ENCODE measurements at regions not wholly inside any gene's neighbourhood (a gene's known extent, or its start where the extent isn't known, plus 50 kb on each side); places are given as distances from the start of the nearest gene placed in this dataset.

DNA sequence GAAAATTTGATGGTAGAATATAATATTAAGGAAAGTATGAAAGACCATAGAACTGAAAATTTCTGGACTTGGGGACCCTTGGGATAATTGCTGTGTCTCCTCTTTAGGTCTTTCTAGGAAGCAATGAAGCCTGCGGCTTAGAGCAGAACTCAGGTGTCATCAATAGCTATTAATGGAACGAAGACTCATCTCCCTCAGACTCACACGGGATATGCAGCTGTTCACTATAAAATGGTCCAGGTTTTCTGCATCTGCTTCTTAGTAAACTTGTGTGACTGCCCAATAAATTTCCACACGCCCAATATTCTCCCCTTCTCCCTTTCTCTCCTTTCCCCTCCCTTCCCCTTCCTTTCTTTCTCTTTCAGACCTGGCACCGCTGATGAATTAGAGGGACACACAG, 392.5 kb downstream of the HLX start:
- Histone ChIP-seq H3K4me3 (ENCODE audit: low read depth, low read length, poor library complexity, severe bottlenecking) (no peak overlapping the region), H2AFZ (ENCODE audit: low read length) (no peak overlapping the region), H3K27ac (ENCODE audit: low read depth, low read length, poor library complexity, severe bottlenecking) (no peak overlapping the region), H3K36me3 (ENCODE audit: insufficient read depth, low read length) (no peaks in the 10 kb centered on the region), H3K9me2 (ENCODE audit: insufficient read depth, low read length) (no peaks in the 10 kb centered on the region), H4K20me1 (ENCODE audit: insufficient read depth, low read length) (no peaks in the 10 kb centered on the region), H3K9me3 (ENCODE audit: low read length) (no peaks in the 10 kb centered on the region), H3K79me2 (ENCODE audit: insufficient read depth, low read depth, low read length) (no peaks in the 10 kb centered on the region), H3K4me2 (ENCODE audit: low read length) (no peak overlapping the region), H3K4me1 (ENCODE audit: insufficient read depth, low read length, poor library complexity, severe bottlenecking) (no peaks in the 10 kb centered on the region)
- CTCF ChIA-PET (ENCODE audit: unreplicated experiment): no interaction called here
- TF ChIP-seq, protein P1, sequence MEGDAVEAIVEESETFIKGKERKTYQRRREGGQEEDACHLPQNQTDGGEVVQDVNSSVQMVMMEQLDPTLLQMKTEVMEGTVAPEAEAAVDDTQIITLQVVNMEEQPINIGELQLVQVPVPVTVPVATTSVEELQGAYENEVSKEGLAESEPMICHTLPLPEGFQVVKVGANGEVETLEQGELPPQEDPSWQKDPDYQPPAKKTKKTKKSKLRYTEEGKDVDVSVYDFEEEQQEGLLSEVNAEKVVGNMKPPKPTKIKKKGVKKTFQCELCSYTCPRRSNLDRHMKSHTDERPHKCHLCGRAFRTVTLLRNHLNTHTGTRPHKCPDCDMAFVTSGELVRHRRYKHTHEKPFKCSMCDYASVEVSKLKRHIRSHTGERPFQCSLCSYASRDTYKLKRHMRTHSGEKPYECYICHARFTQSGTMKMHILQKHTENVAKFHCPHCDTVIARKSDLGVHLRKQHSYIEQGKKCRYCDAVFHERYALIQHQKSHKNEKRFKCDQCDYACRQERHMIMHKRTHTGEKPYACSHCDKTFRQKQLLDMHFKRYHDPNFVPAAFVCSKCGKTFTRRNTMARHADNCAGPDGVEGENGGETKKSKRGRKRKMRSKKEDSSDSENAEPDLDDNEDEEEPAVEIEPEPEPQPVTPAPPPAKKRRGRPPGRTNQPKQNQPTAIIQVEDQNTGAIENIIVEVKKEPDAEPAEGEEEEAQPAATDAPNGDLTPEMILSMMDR (conservative IDR thresholded peaks at IDR 0.05; ENCODE audit: low read length): no peak
- TF ChIP-seq EZH2phosphoT487 (IDR thresholded peaks at IDR 0.05; ENCODE audit: borderline replicate concordance, low read depth, low read length): no peak
- DNase-seq (ENCODE audit: low spot score): no peak
- BruUV-seq (replicated peaks): no TSS peak
- intact Hi-C loops (cut with micrococcal nuclease; ENCODE audit: unreplicated experiment): no loop called here
- POLR2A ChIA-PET: interaction anchor here (0.7 kb wide), 1 partner anchor 291 kb away, joined by 3 read pairs; no protein-coding TSS in a partner anchor

DNA sequence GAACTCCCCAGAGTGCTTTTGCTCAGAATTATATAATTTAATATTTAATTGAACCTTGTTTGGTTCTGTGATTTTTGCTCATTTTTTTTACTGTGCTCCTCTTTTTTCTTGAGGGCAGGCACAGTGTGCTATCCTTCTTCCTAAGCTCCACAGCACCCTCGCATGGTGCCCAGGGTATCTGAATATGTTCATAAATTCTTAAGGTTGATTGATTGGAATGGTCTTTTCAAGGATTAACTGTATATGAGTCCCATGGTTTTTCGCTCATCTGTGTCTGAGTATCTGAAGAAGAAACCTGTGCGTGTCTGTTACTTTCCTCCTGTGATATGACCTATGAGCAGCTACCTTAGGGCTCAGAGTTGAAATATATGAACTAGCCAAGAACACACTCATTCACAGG, 393.7 kb downstream of the HLX start:
- no peak for DNase-seq (ENCODE audit: low spot score)
- no TSS peak for BruUV-seq (replicated peaks)
- Histone ChIP-seq H3K27ac (ENCODE audit: low read depth, low read length, poor library complexity, severe bottlenecking) (no peak overlapping the region), H3K4me1 (ENCODE audit: insufficient read depth, low read length, poor library complexity, severe bottlenecking) (no peaks in the 10 kb centered on the region), H3K36me3 (ENCODE audit: insufficient read depth, low read length) (no peaks in the 10 kb centered on the region), H3K79me2 (ENCODE audit: insufficient read depth, low read depth, low read length) (no peaks in the 10 kb centered on the region), H2AFZ (ENCODE audit: low read length) (no peak overlapping the region), H3K4me2 (ENCODE audit: low read length) (no peak overlapping the region), H3K9me2 (ENCODE audit: insufficient read depth, low read length) (no peaks in the 10 kb centered on the region), H4K20me1 (ENCODE audit: insufficient read depth, low read length) (no peaks in the 10 kb centered on the region), H3K4me3 (ENCODE audit: low read depth, low read length, poor library complexity, severe bottlenecking) (no peak overlapping the region), H3K9me3 (ENCODE audit: low read length) (no peaks in the 10 kb centered on the region)
- intact Hi-C loops (cut with micrococcal nuclease; ENCODE audit: unreplicated experiment): no loop called here
- ChIA-PET CTCF (ENCODE audit: unreplicated experiment) (no interaction called here), POLR2A (no interaction called here)
- no peak for TF ChIP-seq EZH2phosphoT487 (IDR thresholded peaks at IDR 0.05; ENCODE audit: borderline replicate concordance, low read depth, low read length)
- TF ChIP-seq, protein P1 (conservative IDR thresholded peaks at IDR 0.05; ENCODE audit: low read length): no peak

DNA sequence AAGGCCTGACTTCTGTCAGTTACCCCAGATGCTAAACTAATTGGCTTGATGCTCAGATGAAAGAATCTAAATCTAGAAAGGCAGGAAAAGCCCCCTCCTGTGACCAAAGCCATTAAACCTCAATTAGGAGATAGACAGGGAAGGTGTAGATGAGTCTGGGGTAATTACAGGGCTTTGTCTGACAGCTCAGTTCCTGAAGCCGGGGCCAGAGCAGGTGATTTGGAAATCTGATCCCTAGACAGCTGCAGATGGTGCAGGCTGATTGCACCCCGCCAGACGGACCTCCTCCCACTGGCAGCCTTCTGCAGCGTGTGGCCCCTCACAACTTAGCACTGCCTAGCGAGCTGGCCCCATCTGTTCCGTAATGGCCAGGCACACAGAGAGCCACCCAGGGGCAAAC, 395.1 kb downstream of the HLX start:
- Histone ChIP-seq H3K9me3 (ENCODE audit: low read length) (no peaks in the 10 kb centered on the region), H4K20me1 (ENCODE audit: insufficient read depth, low read length) (no peaks in the 10 kb centered on the region), H2AFZ (ENCODE audit: low read length) (no peak overlapping the region), H3K4me3 (ENCODE audit: low read depth, low read length, poor library complexity, severe bottlenecking) (no peak overlapping the region), H3K4me1 (ENCODE audit: insufficient read depth, low read length, poor library complexity, severe bottlenecking) (no peaks in the 10 kb centered on the region), H3K4me2 (ENCODE audit: low read length) (no peak overlapping the region), H3K79me2 (ENCODE audit: insufficient read depth, low read depth, low read length) (no peaks in the 10 kb centered on the region), H3K9me2 (ENCODE audit: insufficient read depth, low read length) (no peaks in the 10 kb centered on the region), H3K36me3 (ENCODE audit: insufficient read depth, low read length) (no peaks in the 10 kb centered on the region), H3K27ac (ENCODE audit: low read depth, low read length, poor library complexity, severe bottlenecking) (no peak overlapping the region)
- DNase-seq (ENCODE audit: low spot score): no peak
- CTCF ChIA-PET (ENCODE audit: unreplicated experiment): no interaction called here
- BruUV-seq (replicated peaks): no TSS peak
- no peak for TF ChIP-seq EZH2phosphoT487 (IDR thresholded peaks at IDR 0.05; ENCODE audit: borderline replicate concordance, low read depth, low read length)
- TF ChIP-seq, protein P1 (conservative IDR thresholded peaks at IDR 0.05; ENCODE audit: low read length): no peak
- POLR2A ChIA-PET: no interaction called here
- intact Hi-C loops (cut with micrococcal nuclease; ENCODE audit: unreplicated experiment): no loop called here
